Head of caudate nucleus (tissue), 42 donors: ENCODE measurements at regions not wholly inside any gene's neighbourhood (a gene's known extent, or its start where the extent isn't known, plus 50 kb on each side); places are given as distances from the start of the nearest gene placed in this dataset.

Source experiments
- DNase-seq, 42 donors: peaks; one replicate each; pipeline versions ENCODE4 v3.0.0 to v3.0.0-alpha.2; 2020 to 2021; ENCODE audit warnings: mixed read lengths in 7 of 42
- intact Hi-C: fragments of 100-400 bp; cut with DNase I; formaldehyde crosslinking; loops from one replicate; pipeline ENCODE4 v1.15.0; 2022

- DNase-seq: no peak
- intact Hi-C loops: no loop called here
These were observed 745.2 kb upstream of the WWC1 start for GRCh38 chr5:167546270-167546669.

DNA sequence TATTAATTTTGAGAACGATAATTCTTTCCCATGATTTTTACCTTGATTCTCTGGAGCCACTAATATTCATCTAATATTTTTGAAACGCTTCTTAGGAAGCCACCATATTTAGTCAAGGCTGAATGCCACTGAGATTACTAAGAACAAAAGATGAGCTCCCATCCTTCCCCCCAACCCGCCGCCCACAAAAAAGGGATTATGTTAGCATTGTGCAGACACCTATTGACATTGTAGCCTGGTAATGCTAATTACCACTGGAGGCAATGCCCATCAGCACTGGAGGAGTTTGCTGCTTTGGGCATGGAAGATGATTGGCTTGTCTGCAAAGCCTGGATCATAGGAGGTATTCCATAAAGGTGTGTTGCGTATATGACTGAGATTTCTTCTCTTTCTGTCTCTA is 739.1 kb upstream of the WWC1 start:
- DNase-seq: no peak
- intact Hi-C loops: no loop called here

DNA sequence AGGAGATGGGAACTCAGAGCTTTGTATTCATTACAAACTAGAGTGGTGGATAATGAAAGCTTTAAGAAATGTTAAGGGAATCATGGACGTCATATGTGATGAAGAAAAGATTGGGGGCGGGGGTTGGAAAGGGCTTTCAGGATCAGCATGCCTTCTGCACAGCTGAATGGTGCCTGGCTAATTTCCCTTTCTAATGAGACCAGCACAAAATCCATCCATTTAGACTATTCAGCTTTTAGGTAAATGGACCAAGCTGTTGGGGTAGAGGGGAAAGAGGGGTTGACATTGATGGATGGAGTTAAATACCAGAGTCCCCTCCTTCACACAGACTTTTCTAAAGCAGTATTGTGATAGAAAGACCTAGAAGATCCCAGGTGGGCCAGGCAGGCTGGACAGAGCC is 737.9 kb upstream of the WWC1 start:
- no peak for DNase-seq
- intact Hi-C loops: no loop called here

GRCh38 chr5:167554564-167555290 is 736.7 kb upstream of the WWC1 start:
- intact Hi-C loops: no loop called here
- DNase-seq: peak in 1 of 42 donors; percentile 22

- intact Hi-C loops: no loop called here
- no peak for DNase-seq
These were observed 735.8 kb upstream of the WWC1 start for GRCh38 chr5:167555565-167556166.

- intact Hi-C loops: no loop called here
- DNase-seq: no peak
These were observed 734.1 kb upstream of the WWC1 start for GRCh38 chr5:167557359-167557758.

DNA sequence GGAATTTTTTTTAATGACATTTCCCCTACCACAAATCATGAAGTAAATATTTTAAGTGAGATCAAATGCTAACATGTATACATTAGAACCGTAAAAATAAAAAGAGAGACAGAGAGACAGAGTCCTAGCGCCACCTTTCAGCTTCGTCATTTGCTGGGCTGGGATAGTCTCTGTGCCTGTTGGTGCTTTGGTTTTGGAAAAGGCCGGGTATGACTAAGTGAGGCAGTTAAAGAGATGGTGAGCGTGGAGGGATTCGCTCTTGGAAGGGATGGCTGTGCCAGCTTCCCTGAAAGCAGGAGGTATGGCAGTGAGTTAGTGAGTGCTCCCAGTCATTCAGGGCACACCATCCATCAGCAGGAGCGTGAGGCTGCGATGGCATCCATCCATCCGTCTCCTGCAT is 729.6 kb upstream of the WWC1 start:
- DNase-seq: peak in 1 of 42 donors; percentile 44
- intact Hi-C loops: no loop called here

DNA sequence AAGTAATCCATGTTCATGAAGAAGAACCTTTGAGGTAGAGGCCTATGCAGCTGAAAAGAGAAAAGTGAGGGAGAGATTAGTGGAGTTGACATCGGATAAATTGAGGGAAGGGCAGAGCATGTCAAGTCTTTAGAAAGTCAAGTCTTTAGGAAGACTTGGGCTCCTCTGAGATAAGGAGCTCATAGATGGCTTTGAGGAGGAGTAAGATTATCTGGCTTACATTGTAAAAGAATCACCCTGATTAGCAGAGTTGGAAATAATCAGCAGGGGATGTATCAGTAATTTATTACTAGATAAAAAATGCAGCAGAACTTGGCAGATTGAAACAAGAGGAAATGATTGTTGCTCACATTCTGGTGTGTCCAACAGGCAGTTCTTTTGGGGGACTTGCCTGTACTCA is 727.2 kb upstream of the WWC1 start:
- intact Hi-C loops: no loop called here

GRCh38 chr5:167565189-167565954 is 726.1 kb upstream of the WWC1 start:
- intact Hi-C loops: no loop called here
- no peak for DNase-seq

More for the DNA sequence above, 727.2 kb upstream of the WWC1 start:
- no peak for DNase-seq

DNA sequence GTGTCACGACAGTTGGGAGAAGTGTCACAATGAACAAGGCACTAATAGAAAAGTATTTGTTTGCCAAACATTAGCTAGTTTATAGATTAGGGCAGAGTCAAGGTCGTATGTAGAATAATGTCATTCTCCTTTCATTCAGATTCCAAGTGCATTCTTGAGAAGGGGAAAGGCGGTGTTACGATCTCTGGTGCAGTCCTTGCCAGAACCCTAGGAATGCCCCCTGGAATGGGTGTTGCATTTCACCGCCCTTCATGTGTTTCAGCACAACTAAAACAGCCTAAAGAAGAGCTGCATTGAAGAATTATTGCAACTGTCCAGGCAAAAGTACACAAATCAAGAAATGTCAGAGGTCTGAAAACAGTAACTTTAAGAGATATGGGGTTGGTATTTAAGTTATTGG is 721.0 kb upstream of the WWC1 start:
- DNase-seq: no peak
- intact Hi-C loops: no loop called here

- intact Hi-C loops: no loop called here
These were observed 719.6 kb upstream of the WWC1 start for GRCh38 chr5:167571824-167572223.

DNA sequence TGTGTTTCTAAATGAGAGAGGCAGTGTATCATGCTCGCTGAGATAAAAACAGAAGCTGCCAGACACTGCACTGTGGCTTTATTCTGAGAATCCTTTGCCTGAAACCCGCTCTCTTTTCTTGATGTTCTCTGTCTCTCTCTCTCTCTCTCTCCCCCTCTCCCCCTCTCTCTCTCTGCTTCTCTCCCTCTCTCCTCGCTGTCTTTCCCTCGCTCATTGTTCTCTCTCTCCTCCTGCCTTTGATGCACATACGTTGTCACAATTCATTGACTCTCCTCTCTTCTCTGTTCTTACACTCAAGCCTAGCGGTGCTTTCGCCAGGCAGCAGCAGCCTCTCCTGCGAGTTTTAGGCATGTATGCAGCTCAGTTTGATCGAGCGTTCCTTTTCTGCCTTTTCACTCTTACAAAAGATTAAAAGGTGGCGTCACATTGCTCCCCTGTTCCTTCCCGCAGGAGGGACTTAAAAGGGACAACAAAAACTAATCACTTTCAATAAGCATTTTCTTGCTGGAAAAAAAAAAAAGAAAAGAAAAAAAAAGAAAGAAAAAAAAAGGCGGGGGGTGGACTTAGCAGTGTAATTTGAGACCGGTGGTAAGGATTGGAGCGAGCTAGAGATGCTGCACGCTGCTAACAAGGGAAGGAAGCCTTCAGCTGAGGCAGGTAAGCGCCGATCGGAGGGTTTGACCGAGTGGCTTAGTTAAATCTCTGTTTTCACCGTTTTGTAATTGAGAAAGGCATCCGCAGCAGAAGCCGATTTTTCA is 717.9 kb upstream of the WWC1 start:
- intact Hi-C loops: no loop called here
- DNase-seq: peak in 34 of 42 donors; percentile 8 to 68 (median 43)

More at GRCh38 chr5:167571824-167572223, 719.6 kb upstream of the WWC1 start:
- no peak for DNase-seq

GRCh38 chr5:167574464-167574863 is 717.0 kb upstream of the WWC1 start:
- intact Hi-C loops: no loop called here

DNA sequence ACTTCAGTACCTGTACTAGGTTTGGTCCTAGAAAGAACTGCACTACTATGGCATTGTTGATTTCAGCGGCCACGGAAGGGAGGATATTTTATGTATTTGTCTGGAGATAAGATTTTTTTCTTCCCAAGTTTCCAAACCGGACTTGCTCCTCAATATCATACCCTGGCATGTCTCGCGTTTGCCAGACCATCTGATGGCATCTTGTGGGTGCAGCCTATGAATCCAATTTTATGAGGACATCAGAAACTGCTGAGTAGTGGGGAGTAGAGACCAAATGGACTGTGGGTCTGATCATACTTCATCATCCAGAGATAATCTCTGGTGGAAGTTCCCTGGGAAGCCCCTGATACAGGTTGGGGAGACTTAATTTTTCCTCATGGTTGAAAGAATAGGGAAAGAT is 716.1 kb upstream of the WWC1 start:
- peak in 2 of 42 donors; percentile 7 to 17 for DNase-seq
- intact Hi-C loops: no loop called here

More at GRCh38 chr5:167574464-167574863, 717.0 kb upstream of the WWC1 start:
- DNase-seq: no peak

- intact Hi-C loops: no loop called here
- no peak for DNase-seq
These were observed 715.3 kb upstream of the WWC1 start for GRCh38 chr5:167576126-167576525.

GRCh38 chr5:167576897-167577296 is 714.5 kb upstream of the WWC1 start:
- DNase-seq: peak in 1 of 42 donors; percentile 21
- intact Hi-C loops: no loop called here

- intact Hi-C loops: no loop called here
- DNase-seq: no peak
These were observed 713.8 kb upstream of the WWC1 start for GRCh38 chr5:167577616-167578015.

DNA sequence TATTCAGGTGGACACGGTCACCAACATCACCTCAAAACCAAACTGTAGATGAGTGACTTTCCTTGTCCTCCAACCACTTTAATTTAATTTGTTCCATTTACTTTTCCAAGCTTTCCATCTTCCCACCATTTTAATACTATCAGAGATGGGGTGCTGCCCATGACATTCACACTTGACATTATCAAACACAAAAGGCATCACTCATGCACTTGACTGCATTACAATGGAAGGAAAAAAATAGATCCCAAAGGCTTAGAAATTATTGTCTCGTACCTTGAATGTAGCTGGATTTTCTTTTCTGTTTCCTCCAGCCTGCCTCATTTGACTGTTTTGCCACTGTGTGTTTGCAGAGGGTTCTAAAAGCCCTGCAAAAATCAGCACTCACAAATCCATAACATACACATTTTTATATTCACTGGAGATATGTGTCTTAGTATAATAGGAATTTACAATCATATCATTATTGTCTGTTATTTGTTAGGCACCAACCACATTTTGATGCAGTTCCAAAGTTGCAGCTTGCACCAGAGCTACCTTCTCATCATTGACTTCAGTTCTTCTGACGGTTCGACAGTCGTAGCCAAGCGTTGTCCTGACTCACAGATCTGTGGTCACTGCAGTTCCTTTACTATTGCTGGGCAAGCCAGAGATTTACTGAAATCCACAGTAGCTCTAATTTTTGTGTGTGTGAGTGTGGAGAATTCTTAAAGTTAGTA is 712.3 kb upstream of the WWC1 start:
- no peak for DNase-seq
- intact Hi-C loops: no loop called here

DNA sequence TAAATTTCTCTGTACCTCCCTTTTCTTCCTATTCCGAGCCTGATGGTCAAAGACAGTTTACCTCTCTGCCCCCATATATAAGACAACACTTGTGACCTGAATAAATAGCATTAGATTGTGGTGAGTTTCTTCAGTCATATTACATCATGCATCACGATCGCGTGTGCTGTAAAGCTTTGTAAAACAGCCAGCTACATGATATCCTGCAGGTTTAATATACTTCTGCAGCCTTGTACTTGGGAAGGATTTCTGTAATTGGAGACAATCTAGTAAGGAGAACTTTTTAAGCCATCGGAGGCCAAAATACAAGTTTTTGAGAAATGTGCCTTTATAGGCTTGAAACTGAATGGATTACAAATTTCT is 711.8 kb upstream of the WWC1 start:
- DNase-seq: no peak
- intact Hi-C loops: no loop called here
